ENCODE measurements at regions not wholly inside any gene's neighbourhood (a gene's known extent, or its start where the extent isn't known, plus 50 kb on each side); places are given as distances from the start of the nearest gene placed in this dataset.

DNA sequence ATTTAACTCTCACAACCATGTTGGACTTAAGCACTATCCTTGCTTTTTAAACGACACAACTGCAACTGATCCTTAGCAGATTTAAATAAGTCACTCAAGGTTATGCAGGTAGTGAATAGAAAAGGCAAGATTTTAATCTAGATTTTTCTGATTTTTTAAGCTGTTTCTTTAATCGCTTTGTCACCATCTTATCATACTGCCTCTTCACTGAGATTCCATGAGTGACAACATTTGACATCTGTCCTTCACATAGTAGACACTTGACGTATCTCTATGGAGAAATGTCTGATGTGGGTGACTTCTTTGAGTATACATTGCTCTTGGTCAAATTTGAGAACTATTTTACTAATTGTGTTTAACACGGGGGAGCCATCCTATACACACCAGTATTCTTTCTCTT, 839.7 kb downstream of the GATA3 start:
- TF ChIP-seq, protein P1, sequence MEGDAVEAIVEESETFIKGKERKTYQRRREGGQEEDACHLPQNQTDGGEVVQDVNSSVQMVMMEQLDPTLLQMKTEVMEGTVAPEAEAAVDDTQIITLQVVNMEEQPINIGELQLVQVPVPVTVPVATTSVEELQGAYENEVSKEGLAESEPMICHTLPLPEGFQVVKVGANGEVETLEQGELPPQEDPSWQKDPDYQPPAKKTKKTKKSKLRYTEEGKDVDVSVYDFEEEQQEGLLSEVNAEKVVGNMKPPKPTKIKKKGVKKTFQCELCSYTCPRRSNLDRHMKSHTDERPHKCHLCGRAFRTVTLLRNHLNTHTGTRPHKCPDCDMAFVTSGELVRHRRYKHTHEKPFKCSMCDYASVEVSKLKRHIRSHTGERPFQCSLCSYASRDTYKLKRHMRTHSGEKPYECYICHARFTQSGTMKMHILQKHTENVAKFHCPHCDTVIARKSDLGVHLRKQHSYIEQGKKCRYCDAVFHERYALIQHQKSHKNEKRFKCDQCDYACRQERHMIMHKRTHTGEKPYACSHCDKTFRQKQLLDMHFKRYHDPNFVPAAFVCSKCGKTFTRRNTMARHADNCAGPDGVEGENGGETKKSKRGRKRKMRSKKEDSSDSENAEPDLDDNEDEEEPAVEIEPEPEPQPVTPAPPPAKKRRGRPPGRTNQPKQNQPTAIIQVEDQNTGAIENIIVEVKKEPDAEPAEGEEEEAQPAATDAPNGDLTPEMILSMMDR (IDR thresholded peaks at IDR 0.05): no peak
- TF ChIP-seq POLR2A (IDR thresholded peaks at IDR 0.05): no peak

All from thyroid gland (tissue), 4 donors.